Cardiac muscle cell (in vitro differentiated cells and primary cell): ENCODE measurements at regions not wholly inside any gene's neighbourhood (a gene's known extent, or its start where the extent isn't known, plus 50 kb on each side); places are given as distances from the start of the nearest gene placed in this dataset.
A peak's percentile ranks its signal among the peaks of the same experiment; 100 is the strongest.

Experiments
- DNase-seq, 2 donors: peaks; one replicate each; pipeline versions ENCODE4 v3.0.0 to v3.0.0-alpha.2; 2010 to 2017; ENCODE audit warnings: low read depth in 1 of 2, low spot score in 1 of 2
- H3K27ac ChIP-seq: fragments of 200-600 bp; sonication (generic); 2 replicates; pipeline ENCODE4 v1.5.1; 2016
- H3K27me3 ChIP-seq: fragments of 200-600 bp; sonication (generic); 2 replicates; pipeline ENCODE4 v1.6.0; 2016; ENCODE audit warnings: control low read depth
- H3K36me3 ChIP-seq: fragments of 200-600 bp; sonication (generic); 2 replicates; pipeline ENCODE4 v1.5.1; 2016; ENCODE audit warnings: control low read depth
- H3K4me1 ChIP-seq: fragments of 200-600 bp; sonication (generic); 2 replicates; pipeline ENCODE4 v1.8.1; 2017; ENCODE audit warnings: low read depth, mild to moderate bottlenecking, mixed run types
- H3K4me3 ChIP-seq: fragments of 200-600 bp; sonication (generic); 2 replicates; pipeline ENCODE4 v1.5.1; 2016; ENCODE audit warnings: mild to moderate bottlenecking
- H3K9me3 ChIP-seq: fragments of 200-600 bp; sonication (generic); 2 replicates; pipeline ENCODE4 v1.5.1; 2017; ENCODE audit warnings: low read depth, mild to moderate bottlenecking, control low read depth
- TF ChIP-seq, protein P1 (sequence below): IDR thresholded peaks from 2 replicates; pipeline ENCODE4 v1.5.1; 2012; ENCODE audit warnings: low read depth, mild to moderate bottlenecking, low read length

DNA sequence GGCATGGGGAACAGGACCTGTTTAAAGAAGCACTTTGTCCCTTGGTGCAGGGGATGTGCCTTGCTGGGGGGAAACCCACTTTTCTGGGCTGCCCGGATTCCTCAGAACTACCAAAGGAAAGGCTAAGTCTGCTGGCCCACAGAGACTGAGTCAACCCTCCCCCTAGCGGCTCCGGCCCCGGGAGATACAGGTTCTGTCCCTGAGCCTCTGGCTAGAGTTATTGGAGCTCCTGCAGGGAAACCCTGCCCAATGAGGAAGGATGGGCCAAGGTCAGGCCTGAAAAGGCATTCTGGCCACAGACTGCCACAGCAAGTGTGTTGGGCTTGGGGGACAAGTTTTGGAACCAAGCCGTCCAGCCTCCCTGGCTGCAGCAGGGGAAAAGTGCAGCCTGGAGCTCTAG lies 490.9 kb upstream of the ACTRT1 start:
- H3K36me3 ChIP-seq = no peaks in the 10 kb centered on the region
- no peak overlapping the region for H3K27ac ChIP-seq
- no peak for DNase-seq
- no peaks in the 10 kb centered on the region for H3K27me3 ChIP-seq
- TF ChIP-seq, protein P1, sequence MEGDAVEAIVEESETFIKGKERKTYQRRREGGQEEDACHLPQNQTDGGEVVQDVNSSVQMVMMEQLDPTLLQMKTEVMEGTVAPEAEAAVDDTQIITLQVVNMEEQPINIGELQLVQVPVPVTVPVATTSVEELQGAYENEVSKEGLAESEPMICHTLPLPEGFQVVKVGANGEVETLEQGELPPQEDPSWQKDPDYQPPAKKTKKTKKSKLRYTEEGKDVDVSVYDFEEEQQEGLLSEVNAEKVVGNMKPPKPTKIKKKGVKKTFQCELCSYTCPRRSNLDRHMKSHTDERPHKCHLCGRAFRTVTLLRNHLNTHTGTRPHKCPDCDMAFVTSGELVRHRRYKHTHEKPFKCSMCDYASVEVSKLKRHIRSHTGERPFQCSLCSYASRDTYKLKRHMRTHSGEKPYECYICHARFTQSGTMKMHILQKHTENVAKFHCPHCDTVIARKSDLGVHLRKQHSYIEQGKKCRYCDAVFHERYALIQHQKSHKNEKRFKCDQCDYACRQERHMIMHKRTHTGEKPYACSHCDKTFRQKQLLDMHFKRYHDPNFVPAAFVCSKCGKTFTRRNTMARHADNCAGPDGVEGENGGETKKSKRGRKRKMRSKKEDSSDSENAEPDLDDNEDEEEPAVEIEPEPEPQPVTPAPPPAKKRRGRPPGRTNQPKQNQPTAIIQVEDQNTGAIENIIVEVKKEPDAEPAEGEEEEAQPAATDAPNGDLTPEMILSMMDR = no peak
- H3K4me3 ChIP-seq = no peak overlapping the region
- H3K4me1 ChIP-seq = no peaks in the 10 kb centered on the region
- no peaks in the 10 kb centered on the region for H3K9me3 ChIP-seq

DNA sequence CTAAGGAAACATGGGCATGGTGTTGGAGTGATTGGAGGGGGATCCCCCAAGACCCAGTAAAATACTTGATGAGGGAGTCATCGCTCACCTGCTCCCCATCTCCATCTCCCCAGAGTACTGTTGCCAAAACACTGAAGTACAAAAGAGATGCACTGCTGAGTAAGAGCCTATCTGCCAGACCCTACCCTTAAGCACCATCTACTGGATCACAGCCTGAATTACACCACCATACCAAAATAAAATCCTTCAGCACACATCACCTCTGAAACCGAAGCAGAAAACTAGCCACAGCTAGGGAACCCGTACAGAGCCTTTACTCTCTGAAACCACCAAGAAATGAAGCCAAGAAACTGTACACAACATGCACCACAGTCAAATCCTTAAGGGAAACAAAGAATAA lies 466.3 kb upstream of the ACTRT1 start:
- Histone ChIP-seq H3K27ac (no peak overlapping the region), H3K9me3 (no peaks in the 10 kb centered on the region), H3K36me3 (no peaks in the 10 kb centered on the region), H3K27me3 (no peaks in the 10 kb centered on the region), H3K4me3 (no peak overlapping the region), H3K4me1 (no peaks in the 10 kb centered on the region)
- peak in 1 of 2 donors; percentile 3 for DNase-seq
- TF ChIP-seq, protein P1 = no peak

DNA sequence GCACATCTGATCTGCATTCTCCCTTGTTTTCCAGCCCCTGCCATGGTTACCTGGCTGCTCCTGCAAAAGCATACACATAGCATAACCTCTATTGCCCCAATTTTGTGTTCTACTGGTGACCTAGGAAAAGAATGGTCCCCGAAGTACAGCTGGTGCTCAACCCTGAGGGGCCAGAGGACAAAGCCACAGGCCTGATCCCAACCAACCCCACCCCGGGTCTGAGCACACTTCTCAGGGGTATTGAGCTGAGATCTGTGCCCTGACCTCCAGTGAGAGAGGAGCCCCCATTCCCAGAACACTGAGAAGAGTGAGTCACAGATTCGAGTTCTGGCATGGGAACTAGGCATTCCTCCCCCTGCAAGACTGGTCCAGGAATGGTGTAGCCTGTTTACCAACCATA lies 465.5 kb upstream of the ACTRT1 start:
- TF ChIP-seq, protein P1 = no peak
- H3K9me3 ChIP-seq = no peaks in the 10 kb centered on the region

DNA sequence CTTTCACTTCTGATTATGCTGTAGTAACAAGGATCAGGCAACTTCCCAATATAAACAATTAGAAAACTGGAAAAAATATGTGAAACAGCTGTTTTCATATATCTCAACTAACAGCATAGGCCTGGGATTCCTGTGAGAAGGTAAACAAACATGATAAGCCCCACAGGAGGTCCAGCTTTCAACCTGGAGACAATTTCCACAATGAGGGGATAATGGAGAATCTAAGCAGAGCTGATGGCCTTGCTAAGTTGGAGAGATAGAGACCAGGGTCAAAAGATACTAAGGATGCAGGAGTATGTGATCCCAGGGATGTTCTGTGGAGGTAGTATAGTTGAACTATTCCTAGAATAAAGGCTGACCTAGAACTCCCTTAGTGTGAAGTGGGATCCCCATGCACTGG lies 452.3 kb upstream of the ACTRT1 start:
- Histone ChIP-seq H3K9me3 (no peaks in the 10 kb centered on the region), H3K36me3 (no peaks in the 10 kb centered on the region), H3K4me3 (no peak overlapping the region), H3K27me3 (no peaks in the 10 kb centered on the region), H3K27ac (no peak overlapping the region), H3K4me1 (no peaks in the 10 kb centered on the region)
- no peak for DNase-seq
- TF ChIP-seq, protein P1 = no peak

More for the DNA sequence above, 465.5 kb upstream of the ACTRT1 start:
- Histone ChIP-seq H3K27me3 (no peaks in the 10 kb centered on the region), H3K4me1 (no peaks in the 10 kb centered on the region), H3K4me3 (no peak overlapping the region), H3K36me3 (no peaks in the 10 kb centered on the region), H3K27ac (no peak overlapping the region)
- DNase-seq = no peak

DNA sequence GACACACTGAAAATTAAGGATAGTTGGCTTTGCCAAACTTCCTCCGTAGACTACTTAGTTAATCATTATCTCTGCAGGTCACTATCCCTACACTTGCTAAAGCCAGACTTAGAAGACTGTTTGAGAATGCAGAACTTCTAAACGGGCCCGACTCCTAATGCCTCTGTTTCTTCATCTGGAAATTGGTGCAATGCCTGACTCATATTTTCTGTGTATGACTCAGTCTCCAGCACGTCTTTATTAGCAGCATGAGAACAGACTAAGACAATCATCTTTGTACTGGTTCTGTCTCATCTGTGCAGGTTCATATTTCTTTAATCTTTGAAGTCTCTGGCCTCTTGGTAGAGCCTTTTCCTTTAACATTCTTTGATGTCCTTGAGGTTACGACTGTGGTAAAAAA lies 411.9 kb upstream of the ACTRT1 start:
- no peak overlapping the region for H3K4me3 ChIP-seq
- H3K27ac ChIP-seq = no peak overlapping the region
- peaks cover 3% of the 10 kb centered on the region for H3K9me3 ChIP-seq
- no peaks in the 10 kb centered on the region for H3K4me1 ChIP-seq
- no peaks in the 10 kb centered on the region for H3K27me3 ChIP-seq
- TF ChIP-seq, protein P1 = no peak
- H3K36me3 ChIP-seq = no peaks in the 10 kb centered on the region
- no peak for DNase-seq

DNA sequence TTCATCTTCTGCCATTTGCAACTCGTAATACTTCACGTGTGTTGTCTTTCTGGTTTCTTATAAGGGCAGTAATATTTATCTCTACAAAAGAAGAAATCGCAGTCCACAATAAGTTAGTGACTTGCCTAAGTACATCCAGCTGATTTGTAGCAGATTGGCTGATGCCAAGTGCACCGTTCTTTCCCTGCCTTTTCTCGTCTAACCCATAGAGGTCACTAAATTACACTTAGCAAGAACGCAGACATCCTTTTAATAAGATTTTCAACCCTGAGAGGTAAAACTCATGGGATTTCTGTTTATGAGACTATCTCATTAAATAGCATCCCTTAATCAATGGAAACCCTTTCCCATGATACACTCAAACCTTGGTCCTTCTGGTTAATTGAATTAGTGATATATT lies 408.6 kb upstream of the ACTRT1 start:
- Histone ChIP-seq H3K4me3 (no peak overlapping the region), H3K27me3 (no peaks in the 10 kb centered on the region), H3K27ac (no peak overlapping the region), H3K9me3 (no peaks in the 10 kb centered on the region), H3K4me1 (no peaks in the 10 kb centered on the region), H3K36me3 (no peaks in the 10 kb centered on the region)
- TF ChIP-seq, protein P1 = no peak
- no peak for DNase-seq
